ENCODE measurements at regions not wholly inside any gene's neighbourhood (a gene's known extent, or its start where the extent isn't known, plus 50 kb on each side); places are given as distances from the start of the nearest gene placed in this dataset.
"Not testable (repeated sequence)": the region's sequence is repeated elsewhere in the genome, so short reads cannot be mapped to it uniquely, and the experiment has no call there.

DNA sequence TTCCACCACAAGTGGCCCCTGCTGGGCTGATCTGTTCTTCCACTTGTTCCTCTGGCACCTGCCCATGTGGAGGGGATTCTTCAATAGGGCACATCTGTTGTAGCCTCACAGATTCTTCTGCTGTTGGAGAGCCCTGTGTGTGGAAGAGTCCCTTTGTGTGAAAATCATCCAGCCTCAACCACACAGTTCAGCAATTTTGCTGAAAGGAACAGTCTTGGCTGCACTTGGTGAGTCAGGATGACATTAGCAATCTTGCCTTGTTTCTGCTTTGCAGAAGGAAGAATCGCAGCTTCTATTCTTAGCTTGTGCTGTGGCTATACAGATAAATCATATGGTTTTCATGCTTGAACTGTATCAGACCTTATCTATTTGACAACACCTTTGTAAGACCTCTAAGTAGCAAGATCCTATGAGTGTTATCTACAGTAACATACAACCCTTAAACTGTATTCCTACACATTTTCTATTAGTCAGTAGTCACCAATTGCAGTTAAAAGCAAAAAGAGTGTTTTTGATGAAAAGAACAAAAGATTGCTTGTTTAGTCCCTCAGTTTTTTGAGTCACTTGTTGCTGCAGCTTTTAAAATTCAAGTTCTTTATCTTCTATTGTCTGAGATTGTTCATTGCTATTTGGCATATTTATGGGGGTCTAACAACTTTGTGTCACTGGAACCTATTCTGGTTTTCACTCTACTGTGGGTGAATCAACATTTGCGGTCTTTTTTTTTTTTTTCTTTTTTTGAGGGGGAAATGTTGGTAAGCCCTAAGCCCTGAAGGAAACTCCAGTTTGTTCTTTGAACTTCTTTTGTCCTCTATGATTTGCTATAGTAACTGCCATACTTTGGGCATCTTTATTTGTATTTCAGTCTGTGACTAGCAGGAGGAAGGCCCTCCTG, 231.6 kb downstream of the TFAP2B start:
- Histone ChIP-seq H3K36me3 (ENCODE audit: insufficient read depth) (no peaks in the 10 kb centered on the region), H3K27me3 (ENCODE audit: insufficient read depth) (no peaks in the 10 kb centered on the region), H3F3A (replicated peaks; ENCODE audit: low read depth) (no peaks in the 10 kb centered on the region), H3K79me2 (replicated peaks; ENCODE audit: insufficient read depth) (no peaks in the 10 kb centered on the region), H4K20me1 (replicated peaks; ENCODE audit: insufficient read depth) (no peaks in the 10 kb centered on the region), H3K4me3 (no peak overlapping the region), H3K4me1 (ENCODE audit: insufficient read depth) (no peaks in the 10 kb centered on the region), H3K27ac (ENCODE audit: low read depth) (no peak overlapping the region), H3K4me2 (no peak overlapping the region), H2AFZ (peak overlapping the region; percentile 72; the same call in 1 of the 2 replicates), H3K9me2 (ENCODE audit: insufficient read depth) (no peaks in the 10 kb centered on the region)
- Mint-ChIP-seq H3K4me3 (no peak overlapping the region), H3K27ac (no peak overlapping the region), H3K4me1 (no peaks in the 10 kb centered on the region), H3K27me3 (ENCODE audit: insufficient read depth, low read depth, poor library complexity) (no peaks in the 10 kb centered on the region), H3K9me3 (peaks cover 13% of the 10 kb centered on the region; the same call in 2 of the 3 replicates), H3K36me3 (ENCODE audit: low read depth) (0 out of 3 replicates have a peak, but pooled peaks cover 4% of the 10 kb centered on the region)
- ATAC-seq, result no peak
- DNase-seq (ENCODE audit: low spot score), result no peak
- TF ChIP-seq NANOG (IDR thresholded peaks at IDR 0.05; ENCODE audit: borderline replicate concordance) (no peak), EZH2 (IDR thresholded peaks at IDR 0.05; ENCODE audit: low read depth, unreplicated experiment) (no peak), JUNB (IDR thresholded peaks at IDR 0.05; ENCODE audit: unreplicated experiment) (no peak), ZNF331 (CRISPR knock-in tag; IDR thresholded peaks at IDR 0.05; ENCODE audit: low read depth) (no peak), ZNF114 (CRISPR knock-in tag; IDR thresholded peaks at IDR 0.05) (no peak)
- TF ChIP-seq, protein P1, sequence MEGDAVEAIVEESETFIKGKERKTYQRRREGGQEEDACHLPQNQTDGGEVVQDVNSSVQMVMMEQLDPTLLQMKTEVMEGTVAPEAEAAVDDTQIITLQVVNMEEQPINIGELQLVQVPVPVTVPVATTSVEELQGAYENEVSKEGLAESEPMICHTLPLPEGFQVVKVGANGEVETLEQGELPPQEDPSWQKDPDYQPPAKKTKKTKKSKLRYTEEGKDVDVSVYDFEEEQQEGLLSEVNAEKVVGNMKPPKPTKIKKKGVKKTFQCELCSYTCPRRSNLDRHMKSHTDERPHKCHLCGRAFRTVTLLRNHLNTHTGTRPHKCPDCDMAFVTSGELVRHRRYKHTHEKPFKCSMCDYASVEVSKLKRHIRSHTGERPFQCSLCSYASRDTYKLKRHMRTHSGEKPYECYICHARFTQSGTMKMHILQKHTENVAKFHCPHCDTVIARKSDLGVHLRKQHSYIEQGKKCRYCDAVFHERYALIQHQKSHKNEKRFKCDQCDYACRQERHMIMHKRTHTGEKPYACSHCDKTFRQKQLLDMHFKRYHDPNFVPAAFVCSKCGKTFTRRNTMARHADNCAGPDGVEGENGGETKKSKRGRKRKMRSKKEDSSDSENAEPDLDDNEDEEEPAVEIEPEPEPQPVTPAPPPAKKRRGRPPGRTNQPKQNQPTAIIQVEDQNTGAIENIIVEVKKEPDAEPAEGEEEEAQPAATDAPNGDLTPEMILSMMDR (conservative IDR thresholded peaks at IDR 0.05; ENCODE audit: low read depth in 2 of 2), result no peak

DNA sequence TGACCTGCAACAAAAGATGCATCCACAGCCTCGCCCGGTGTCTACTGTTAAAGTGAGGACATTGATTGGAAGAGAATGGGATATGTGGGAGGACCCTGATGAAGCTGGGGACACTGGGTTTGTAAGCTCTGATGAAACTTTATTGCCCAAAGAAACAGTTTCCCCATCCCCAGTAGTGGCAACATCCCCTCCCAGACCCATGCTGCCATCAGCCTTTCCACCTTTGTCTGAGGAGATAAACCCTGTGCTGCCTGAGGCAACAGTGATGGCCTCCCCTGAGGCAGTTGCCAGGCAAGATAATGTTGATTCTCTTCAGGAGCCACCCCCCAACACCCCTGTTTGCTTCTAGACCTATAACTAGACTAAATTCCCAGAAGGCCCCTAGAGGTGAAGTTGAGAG, 234.0 kb downstream of the TFAP2B start:
- not testable (repeated sequence) for H3F3A ChIP-seq (replicated peaks; ENCODE audit: low read depth); H3K27ac ChIP-seq (ENCODE audit: low read depth); H3K27me3 Mint-ChIP-seq (ENCODE audit: insufficient read depth, low read depth, poor library complexity); H3K36me3 Mint-ChIP-seq (ENCODE audit: low read depth); H3K4me1 ChIP-seq (ENCODE audit: insufficient read depth); H3K4me2 ChIP-seq; H3K79me2 ChIP-seq (replicated peaks; ENCODE audit: insufficient read depth); H3K9me2 ChIP-seq (ENCODE audit: insufficient read depth); H3K36me3 ChIP-seq (ENCODE audit: insufficient read depth); DNase-seq (ENCODE audit: low spot score); H4K20me1 ChIP-seq (replicated peaks; ENCODE audit: insufficient read depth); H3K4me3 Mint-ChIP-seq; ATAC-seq; H3K27me3 ChIP-seq (ENCODE audit: insufficient read depth); H3K4me1 Mint-ChIP-seq; H3K27ac Mint-ChIP-seq; H3K4me3 ChIP-seq; H2AFZ ChIP-seq
- peaks cover 13% of the 10 kb centered on the region; the same call in 2 of the 3 replicates for H3K9me3 Mint-ChIP-seq

- H3K4me1 ChIP-seq (ENCODE audit: insufficient read depth); H3K9me2 ChIP-seq (ENCODE audit: insufficient read depth); H3K4me1 Mint-ChIP-seq; H3K27ac Mint-ChIP-seq; H3K4me2 ChIP-seq; H2AFZ ChIP-seq; ATAC-seq; H3F3A ChIP-seq (replicated peaks; ENCODE audit: low read depth); DNase-seq (ENCODE audit: low spot score); H3K4me3 Mint-ChIP-seq; H3K36me3 ChIP-seq (ENCODE audit: insufficient read depth); H3K79me2 ChIP-seq (replicated peaks; ENCODE audit: insufficient read depth); H3K27me3 Mint-ChIP-seq (ENCODE audit: insufficient read depth, low read depth, poor library complexity); H3K27me3 ChIP-seq (ENCODE audit: insufficient read depth); H3K27ac ChIP-seq (ENCODE audit: low read depth); H3K4me3 ChIP-seq; H4K20me1 ChIP-seq (replicated peaks; ENCODE audit: insufficient read depth); H3K36me3 Mint-ChIP-seq (ENCODE audit: low read depth): not testable (repeated sequence)
- peaks cover 13% of the 10 kb centered on the region; the same call in 2 of the 3 replicates for H3K9me3 Mint-ChIP-seq
Measured at GRCh38 chr6:51055316-51055715, 236.6 kb downstream of the TFAP2B start.
